ENCODE measurements at regions not wholly inside any gene's neighbourhood (a gene's known extent, or its start where the extent isn't known, plus 50 kb on each side); places are given as distances from the start of the nearest gene placed in this dataset.

DNA sequence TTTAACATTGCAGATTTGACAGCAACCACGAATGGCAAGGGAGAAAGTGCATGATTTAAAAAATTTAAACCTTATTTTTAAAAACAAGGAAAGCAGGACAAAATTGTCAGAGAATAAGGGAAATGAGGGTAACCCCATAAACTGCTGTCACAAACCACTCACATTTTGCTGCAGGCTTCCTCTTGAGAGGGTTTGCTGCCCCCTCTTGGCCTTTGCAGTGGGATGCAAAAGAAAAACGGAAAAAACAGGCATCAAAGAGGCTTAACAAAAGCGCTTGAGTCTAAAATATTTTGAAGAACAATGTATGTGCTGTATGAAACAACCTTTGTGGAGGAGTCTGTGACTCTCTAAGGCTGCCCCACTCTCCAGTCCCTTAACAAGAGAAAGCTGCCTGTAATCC lies 91.6 kb downstream of the TMX3 start:
- peak; percentile 74 for DNase-seq

DNA sequence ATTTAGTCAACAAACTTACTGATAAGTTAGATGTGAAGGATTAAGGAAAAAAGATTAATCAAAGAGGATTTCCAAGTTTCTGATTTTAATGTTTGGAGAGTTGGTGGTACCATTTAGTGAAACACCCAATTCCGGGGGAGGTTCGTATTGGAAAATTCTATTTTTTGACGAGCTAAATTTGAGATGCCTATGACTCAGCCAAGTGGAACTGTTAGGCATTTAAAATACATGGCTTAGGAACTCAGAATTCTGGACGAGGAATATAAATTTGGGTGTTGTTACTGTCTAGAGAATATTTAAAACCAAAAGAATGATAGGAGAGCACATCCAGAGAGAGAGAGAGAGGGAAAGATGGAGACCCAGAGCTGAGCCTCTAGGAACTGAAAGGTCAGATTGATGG lies 103.6 kb downstream of the TMX3 start:
- no peak for DNase-seq

DNA sequence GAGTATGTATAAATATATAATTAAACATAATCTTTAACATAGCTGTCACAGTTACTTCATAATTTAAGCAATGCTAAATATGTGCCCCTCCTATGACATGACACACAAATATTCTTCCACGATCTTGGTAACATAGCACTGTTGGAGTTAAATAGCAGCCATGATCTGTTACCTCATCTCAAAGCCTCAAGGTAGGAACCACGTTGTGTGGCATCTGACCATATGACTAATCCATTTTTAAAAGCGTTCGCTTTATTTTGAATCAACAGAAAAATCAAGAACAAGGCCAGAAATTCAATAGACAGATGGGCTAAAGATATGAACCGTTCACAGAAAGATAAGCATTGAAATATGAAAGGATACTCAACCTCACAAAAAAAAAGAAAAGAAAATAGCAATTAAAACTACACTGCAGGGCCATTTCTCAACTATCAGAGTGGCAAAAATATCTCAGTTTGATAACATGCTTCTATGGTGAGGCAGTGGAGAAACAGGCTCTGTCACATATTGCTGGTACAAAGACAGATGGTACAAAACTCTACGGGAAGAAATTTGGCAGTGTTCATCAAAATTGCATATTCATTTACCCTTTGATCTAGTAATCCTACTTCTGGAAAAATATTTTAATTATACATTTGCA lies 105.9 kb downstream of the TMX3 start:
- no peak for DNase-seq

DNA sequence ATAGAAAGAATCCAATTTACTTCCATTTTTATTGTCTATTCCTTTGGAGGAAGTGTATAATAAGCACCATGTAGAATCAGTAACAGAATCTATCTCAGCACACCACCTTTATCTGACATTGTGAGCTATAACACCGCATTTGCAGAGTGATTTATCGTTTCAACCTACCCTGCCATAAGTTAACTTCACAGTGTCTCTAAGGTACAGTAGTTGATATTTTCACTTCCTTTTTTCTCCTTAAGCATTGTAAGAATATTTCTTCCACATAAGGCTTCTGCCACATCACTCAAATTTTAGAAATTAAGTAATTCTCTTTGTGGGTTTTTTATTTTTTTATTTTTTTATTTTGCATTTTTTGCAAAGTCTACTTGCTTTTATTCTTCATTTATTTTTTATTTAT lies 107.1 kb downstream of the TMX3 start:
- no peak for DNase-seq

DNA sequence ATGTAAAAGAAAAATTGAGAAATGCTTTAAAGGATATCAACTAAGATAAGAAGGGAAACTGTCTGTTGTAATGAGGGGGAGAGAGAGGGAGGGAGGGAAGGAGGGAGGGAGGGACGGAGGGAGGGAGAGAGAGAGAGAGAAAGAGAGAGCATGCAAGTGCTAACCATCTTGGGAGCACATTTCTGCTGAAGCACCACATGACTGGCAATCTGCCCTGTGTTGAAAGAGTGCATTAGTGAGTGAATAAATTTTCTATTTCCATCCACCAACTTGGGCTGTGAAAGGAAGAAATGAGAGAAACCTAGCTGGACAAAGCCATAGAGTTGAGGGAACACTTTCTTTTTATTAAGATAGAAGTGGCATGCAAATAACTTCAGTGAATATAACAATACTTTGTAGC lies 110.7 kb downstream of the TMX3 start:
- no peak for DNase-seq

DNA sequence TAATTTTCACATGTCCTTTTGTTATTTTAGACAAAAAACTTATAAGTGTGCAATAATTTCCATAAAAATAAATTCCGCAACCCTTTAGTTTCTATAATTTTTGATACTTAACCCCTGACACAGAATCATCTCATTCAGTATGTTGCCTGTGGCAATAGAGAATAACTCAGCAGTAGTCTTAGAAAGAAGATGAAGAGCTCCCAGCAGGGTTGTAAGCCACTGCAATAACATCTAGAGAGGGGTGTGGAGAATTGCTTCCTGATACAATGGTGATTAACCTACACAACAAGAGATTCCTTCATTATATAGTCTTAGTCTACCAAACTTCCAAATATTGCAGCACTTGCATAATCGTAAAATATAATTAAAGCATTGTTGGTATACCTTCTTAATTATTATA lies 118.9 kb downstream of the TMX3 start:
- DNase-seq, result no peak

DNA sequence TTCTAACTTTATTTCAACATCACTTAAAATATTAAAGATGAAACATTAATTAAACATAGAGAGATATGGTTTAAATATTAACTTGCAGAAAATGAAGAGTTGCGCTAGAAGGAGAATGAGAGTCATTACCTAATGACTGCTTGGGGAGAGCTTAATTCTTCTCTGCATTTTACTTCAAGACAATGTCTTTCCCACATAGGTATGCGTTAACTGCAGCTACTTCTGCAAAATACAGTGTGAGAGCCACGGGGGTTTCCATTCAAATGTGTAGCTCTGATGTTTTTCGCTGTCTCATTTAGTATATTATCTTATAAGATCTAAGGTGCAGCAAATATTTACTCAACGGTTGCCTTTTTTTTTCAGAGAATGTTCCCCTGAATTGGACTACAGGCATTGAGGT lies 126.7 kb downstream of the TMX3 start:
- DNase-seq, result no peak

DNA sequence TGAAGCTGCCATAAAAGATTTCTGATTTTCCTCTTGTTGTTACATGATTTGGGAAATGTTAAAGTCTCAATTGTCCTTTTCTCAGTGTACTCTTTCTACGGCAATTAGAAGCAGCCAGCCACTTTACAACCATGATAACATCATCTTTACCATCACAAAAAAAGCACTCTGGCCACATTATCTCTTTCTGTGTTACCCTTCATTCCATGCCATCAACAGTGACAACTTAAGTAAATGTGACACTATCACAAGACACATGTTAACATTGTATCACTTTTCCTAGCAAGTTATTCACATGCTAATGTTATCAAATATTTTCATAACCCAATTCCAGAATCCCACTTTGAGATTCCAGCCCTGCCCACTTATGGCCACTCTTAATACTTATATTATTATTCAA lies 131.2 kb downstream of the TMX3 start:
- DNase-seq, result no peak

DNA sequence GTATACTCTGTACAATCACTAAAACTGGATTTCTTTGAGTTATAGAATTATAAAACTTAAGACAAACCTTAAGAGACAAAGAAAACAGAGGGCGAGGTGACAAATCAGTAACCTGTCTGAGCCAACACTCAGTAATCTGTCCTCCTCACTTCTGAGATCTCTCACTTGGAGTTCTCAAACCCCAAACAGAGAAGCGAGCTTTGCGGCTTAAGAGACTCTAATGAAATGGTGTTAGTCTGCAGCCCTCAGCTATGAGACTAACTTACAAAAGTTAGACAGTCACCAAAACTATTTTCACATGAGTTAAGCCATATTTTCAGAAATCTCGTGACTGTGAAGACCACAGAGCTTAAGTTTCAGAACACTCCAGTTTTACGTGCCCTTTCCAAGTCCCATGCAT lies 140.6 kb downstream of the TMX3 start:
- no peak for DNase-seq

DNA sequence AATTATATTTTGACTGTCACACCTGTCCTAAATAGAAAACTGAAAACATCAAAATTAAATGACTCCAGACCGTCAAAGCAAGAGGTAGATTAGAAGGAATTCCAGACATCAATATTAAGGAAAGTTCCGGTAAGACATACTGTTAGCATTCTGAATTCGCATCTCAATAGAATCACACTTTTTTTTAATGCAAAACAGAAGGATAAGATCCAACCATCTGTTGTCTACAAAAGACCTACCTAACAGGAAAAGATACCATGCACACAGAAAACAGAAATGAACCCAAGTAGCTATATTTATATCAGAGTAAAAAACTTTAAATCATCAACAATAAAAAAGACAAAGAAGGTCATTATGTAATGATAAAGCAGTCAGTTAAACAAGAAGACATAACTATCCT lies 145.0 kb downstream of the TMX3 start:
- no peak for DNase-seq

DNA sequence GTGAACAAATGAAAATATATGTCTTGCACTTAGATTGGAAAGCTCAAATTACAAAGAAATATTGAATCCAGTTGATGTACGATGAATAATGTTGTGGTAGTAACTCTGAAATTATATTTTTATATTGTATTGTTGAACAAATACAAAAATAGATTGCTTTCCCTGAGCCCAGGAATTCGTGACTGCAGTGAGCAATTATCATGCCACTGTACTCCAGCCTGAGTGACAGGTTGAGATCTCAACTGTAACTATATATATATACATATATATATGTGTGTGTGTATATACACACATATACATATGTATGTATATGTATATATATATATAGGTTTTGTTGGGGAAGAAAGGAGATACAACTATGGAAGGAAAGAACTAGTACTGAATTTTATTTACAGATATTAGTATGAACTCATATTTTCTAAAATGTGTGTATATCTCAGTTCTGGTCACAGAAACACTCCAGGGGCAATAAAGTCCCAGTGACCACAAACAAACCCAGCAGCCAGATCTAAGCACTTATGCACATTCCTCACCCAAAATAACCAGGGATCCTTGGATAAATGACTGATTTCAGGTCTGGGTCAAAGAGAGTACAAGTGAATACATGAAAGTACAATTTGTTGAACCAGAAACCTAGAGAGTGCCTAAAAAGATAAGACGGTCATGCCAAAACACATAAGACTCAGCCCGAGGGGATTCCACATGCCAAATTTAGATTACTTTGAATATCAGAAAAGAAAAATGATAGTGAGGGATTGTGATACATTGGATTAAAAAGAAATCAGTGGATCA lies 146.3 kb downstream of the TMX3 start:
- DNase-seq, result no peak

DNA sequence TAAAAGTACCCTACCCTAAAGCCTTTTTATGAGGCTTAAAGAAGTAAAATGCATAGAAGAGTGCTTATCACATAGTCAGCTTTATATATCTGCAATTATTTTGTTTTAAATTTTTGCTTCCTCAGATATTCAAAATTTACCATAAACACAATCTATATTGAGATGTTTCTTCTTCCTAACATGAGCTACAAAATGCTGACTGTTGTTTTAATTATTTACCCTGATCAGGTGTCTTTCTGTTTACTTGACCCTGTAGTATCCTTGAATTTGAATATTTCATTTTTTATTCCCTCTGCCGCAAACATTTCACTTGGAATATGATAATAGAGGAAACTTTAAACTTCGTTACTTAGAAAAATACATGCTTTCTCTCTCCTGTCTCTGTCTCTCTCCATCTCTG lies 147.9 kb downstream of the TMX3 start:
- no peak for DNase-seq

DNA sequence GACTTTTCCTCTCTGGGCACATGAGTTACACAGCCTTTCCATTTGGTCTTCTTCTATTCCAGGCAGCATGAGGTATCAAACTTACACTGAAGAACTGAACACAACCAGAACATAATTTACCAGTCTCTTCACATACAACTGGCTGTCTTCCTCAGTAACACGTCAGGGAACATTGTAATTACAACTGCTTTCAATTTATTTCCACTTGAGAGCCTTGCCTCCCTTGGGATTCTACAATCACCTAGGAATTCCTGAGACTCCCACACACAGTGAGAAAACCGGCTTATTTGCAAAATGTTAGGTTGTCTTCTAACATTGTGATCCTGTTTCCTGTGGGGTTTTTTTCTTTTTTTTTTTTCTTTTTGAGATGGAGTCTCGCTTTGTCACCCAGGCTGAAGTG lies 149.9 kb downstream of the TMX3 start:
- no peak for DNase-seq

DNA sequence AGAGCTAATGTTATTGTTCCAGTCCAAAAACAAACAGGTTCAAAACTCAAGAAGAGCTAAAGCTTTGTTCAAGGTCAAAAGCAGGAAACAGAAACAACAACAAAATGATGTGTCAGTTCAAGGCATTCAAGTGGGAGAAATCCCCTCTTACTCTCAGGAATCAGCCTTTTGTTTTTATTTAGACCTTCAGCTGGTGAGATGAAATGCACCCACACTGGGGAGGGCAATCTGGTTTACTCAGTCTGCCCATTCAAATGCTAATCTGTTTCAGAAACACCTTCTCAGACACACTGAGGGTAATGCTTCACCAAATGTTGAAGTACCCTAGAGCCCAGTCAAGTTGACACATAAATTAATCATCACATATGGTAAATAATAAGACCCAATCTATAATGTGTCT lies 150.6 kb downstream of the TMX3 start:
- no peak for DNase-seq

DNA sequence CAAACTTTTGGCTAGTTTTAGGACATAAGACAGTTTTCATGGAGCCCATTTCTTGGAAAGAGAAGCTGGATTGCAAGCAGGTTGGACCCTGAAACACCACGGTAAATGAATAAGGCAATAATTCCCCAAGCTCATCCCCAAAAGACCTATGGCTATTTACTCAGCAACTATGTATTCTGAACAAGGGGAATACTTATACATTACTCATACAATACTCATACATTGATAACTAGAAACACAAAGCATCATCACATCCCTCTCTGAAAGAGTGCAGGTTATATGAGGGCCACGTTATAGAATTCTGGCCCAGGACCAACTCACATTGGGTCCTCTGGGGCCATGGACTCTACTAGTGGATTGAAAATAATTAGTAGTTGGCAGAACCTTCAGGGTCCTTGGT lies 154.8 kb downstream of the TMX3 start:
- DNase-seq, result no peak

DNA sequence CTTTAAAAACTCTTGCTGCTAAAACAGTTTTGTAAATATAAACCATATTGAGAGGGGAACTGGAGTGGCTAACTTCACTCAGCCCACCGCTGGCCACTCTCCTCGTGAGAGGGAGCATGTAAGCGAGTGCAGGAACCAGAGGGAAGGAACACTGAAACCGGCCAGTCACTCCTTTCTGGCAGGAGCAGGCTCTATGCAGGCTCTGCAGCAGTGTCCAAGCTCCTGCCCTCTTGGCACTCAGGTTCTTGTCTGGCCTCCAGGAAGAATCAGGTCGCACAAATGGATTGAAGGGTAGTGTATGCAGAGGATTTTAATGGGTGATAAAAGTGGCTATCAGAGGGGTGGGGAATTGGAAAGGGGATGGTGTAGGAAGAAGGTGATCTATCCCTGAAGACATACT lies 157.7 kb downstream of the TMX3 start:
- DNase-seq, result no peak

DNA sequence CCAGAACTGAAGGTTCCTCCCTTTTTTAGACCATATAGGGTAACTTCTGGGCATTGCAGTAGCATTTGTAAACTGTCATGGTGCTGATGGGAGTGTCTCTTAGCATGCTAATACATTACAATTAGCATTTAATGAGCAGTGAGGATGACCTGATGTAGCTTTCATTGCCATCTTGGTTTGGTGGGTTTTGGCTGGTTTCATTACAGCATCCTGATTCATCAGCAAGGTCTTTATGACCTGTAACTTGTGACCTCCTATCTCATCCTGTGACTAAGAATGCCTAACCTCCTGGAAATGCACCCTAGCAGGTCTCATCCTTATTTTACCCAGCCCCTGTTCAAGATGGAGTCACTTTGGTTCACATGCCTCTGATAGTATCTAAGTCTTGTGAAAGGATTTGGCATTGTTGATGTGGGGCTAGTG lies 159.0 kb downstream of the TMX3 start:
- peak; percentile 58 for DNase-seq

DNA sequence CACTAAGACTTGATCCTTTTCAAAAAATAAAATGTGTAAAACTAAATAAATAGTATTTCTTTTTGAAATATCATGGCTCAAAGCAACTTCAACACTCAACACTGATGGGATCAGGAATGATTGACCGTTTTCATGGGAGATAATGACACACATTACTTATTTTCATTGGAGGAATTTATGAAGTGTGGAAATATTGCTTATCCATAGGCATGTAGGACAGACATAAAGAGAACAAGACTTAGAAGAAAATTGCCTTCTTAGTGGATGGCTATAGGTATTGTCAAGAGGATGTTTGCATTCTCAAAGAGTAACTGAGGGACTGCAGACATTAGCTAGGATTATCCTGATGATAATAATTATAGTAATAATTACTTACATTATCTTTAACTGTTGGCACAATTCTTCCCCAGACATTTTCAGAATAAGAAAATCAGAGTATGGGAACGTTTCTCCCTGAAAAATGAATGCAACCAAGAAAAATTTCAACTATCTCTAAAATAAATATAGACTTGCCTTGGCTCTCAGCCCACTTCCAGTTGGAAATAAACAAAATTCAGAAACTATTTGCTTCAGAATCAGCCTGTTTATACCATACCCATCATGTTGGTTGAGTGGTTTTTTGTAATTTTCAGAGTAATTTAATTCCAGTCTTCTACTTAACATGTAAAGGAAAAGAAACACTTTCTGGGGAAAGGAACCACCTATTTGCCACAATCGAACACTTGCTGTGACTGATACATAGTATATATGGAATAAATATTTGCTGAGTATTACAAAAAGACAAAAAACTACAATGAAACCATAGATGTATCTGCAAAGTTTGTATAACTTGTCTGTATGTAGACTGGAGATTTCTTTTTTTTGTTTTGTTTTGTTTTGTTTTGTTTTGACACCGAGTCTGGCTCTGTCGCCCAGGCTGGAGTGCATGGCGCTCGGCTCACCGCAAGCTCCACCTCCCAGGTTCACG lies 165.7 kb downstream of the TMX3 start:
- DNase-seq, result peak; percentile 66

DNA sequence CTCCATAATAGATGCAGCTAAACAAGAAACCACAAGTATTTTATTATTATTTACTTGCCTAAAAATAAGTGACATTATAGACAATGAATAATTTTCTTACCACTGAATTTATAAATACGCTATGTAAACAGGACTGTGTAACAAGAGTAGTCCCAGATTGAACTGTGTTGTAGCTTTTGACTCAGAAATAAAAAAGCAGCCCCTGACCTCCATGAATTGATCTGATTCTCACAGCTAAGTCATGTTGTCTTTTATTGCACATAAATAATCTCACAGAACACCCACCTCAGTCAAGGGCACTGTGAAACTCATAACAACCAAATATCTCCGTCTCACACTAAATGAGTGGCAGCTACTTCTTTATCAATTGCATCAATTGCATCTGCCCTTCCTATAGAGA lies 171.6 kb downstream of the TMX3 start:
- no peak for DNase-seq

DNA sequence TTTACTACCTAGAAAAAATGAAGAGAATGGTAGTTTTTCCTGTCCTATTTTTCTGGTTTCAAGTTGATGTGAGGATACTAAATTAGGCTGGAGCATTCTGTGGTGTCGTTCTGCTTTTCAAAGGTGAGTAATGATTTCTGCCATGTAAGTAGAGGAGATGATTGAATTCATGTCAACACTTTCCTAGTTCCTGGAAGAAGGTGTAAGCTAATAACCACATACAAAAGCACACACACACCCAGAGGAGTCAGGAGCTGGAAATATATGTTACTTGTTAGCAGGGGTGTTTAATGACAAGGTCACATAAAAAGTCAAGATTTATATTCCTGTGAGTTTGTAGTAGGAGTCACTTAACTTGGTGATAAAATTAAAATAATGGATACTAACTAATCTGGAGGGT lies 172.1 kb downstream of the TMX3 start:
- no peak for DNase-seq

DNA sequence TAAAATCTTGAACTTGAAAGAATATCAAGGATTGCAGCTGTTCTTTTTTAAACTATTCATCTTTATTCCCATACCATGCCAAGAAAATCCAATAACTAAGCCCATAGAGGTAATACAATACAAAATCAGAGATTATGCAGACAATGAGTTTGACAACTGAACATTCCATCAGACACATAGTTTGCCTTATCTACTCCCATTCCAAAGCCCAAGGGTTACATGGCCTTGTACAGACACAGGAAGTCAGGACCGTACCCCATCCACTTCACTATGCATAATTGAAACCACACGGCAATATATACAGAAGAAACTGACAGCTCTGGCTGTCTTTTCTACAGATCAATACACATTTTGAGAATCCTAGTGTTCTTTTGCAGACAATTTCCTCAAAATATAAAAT lies 181.3 kb downstream of the TMX3 start:
- DNase-seq, result peak; percentile 23

DNA sequence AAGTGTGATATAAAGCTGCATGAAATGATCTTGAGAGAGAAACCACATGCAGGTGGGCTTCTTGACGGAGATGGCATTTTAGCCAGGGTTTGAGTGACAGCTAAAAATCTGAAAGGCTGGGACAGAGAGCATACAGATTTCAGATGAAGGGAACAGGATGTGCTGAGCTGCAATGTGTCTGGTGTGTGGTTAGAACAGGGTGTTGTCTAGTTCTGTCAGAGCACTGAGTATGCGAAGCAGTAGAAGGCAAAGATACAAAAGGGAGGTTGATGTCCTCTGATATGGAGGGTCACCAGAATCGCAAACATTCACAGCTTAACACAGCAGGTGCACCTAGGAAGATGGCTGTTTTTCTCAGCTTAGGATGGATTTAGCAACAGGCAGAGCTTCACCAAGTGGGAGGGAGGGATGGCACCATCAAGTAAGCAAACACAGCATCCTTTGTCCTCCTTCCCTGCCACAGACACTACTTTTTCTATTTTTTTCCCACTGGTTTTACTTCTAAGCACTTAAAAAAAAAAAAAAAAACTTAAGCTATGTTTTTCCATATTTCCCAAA lies 182.5 kb downstream of the TMX3 start:
- DNase-seq, result no peak

DNA sequence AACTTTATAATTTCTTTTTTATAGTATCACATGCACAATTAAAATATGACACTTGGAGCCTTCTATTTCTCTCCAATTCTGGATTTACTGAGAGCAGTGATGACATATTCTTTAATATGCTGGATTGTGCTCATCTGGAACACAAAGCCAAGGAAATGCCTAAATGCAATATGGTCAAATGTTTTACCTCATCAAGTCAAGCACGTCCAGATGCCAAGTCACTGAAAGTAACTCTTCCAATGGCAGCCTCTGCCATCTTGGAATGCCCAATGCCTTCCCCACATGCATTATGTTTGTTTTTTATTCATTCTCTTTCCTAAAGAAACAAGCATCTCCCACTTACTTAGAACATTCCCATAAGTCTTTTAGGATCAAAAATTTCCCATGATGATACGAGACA lies 189.8 kb downstream of the TMX3 start:
- DNase-seq, result no peak

Measured in HCEC 1CT (cell line).